CD14-positive monocyte (primary cell): ENCODE measurements at regions not wholly inside any gene's neighbourhood (a gene's known extent, or its start where the extent isn't known, plus 50 kb on each side); places are given as distances from the start of the nearest gene placed in this dataset.
A peak's percentile ranks its signal among the peaks of the same experiment; 100 is the strongest.

Experiments
- DNase-seq, 3 donors: peaks; one replicate each; pipeline ENCODE4 v3.0.0-alpha.2; 2011 to 2022
- H2AFZ ChIP-seq: 2 replicates; pipeline ENCODE4 v1.6.0; 2012; ENCODE audit warnings: mild to moderate bottlenecking, low read depth, low read length, inconsistent platforms; ENCODE audit not compliant: insufficient read depth, poor library complexity, severe bottlenecking
- H3K27ac ChIP-seq, 2 donors: 1 replicate in 1 of 2; 2 replicates in 1 of 2; pipeline ENCODE4 v1.5.1; 2012 to 2013; ENCODE audit warnings: low read length in 2 of 2, control low read depth in 1 of 2, inconsistent platforms in 1 of 2, low read depth in 1 of 2, mild to moderate bottlenecking in 1 of 2
- H3K27me3 ChIP-seq, 2 donors: one replicate each; pipeline versions ENCODE4 v1.6.0 to v1.6.1; 2011 to 2013; ENCODE audit warnings: low read length in 2 of 2; ENCODE audit not compliant: control insufficient read depth in 2 of 2, insufficient read depth in 2 of 2
- H3K36me3 ChIP-seq, 2 donors: replicated peaks in 1 of 2; 1 replicate in 1 of 2; 2 replicates in 1 of 2; pipeline versions ENCODE4 v1.5.1 to v1.6.1; 2012 to 2013; ENCODE audit warnings: low read length in 2 of 2, control low read depth in 1 of 2, inconsistent platforms in 1 of 2, mild to moderate bottlenecking in 1 of 2; ENCODE audit not compliant: insufficient read depth in 2 of 2, control insufficient read depth in 1 of 2
- H3K4me1 ChIP-seq, 2 donors: 1 replicate in 1 of 2; 2 replicates in 1 of 2; pipeline versions ENCODE4 v1.5.1 to v1.6.1; 2012 to 2013; ENCODE audit warnings: low read length in 2 of 2, control low read depth in 1 of 2, inconsistent platforms in 1 of 2, mild to moderate bottlenecking in 1 of 2, moderate library complexity in 1 of 2; ENCODE audit not compliant: insufficient read depth in 2 of 2, control insufficient read depth in 1 of 2
- H3K4me2 ChIP-seq: replicated peaks from 2 replicates; pipeline ENCODE3; 2012; ENCODE audit warnings: low read length, moderate library complexity, mild to moderate bottlenecking; ENCODE audit not compliant: poor library complexity, severe bottlenecking; ENCODE audit errors: extremely low read depth
- H3K4me3 ChIP-seq, 3 experiments: fragments of 200-600 bp in 1 of 3; sonication (generic) in 1 of 3; replicated peaks in 1 of 3; 1 replicate in 2 of 3; 2 replicates in 1 of 3; pipeline ENCODE4 v1.5.1; 2011 to 2013; ENCODE audit warnings: low read length in 3 of 3, mild to moderate bottlenecking in 3 of 3, control low read depth in 2 of 3, low read depth in 2 of 3, inconsistent platforms in 1 of 3, moderate library complexity in 1 of 3
- H3K79me2 ChIP-seq: 2 replicates; pipeline ENCODE4 v1.6.0; 2012; ENCODE audit warnings: mild to moderate bottlenecking, control low read depth, inconsistent platforms, low read length, moderate library complexity; ENCODE audit not compliant: insufficient read depth
- H3K9ac ChIP-seq: 2 replicates; pipeline ENCODE4 v1.6.0; 2017; ENCODE audit warnings: low read length, mild to moderate bottlenecking; ENCODE audit not compliant: insufficient read depth, poor library complexity, severe bottlenecking
- H3K9me3 ChIP-seq, 2 donors: replicated peaks in 1 of 2; 1 replicate in 1 of 2; 2 replicates in 1 of 2; pipeline versions ENCODE4 v1.5.1 to v1.6.1; 2012 to 2013; ENCODE audit warnings: low read length in 2 of 2, control low read depth in 1 of 2; ENCODE audit not compliant: control insufficient read depth in 1 of 2, insufficient read depth in 1 of 2
- H4K20me1 ChIP-seq: 2 replicates; pipeline ENCODE4 v1.6.0; 2012; ENCODE audit warnings: mild to moderate bottlenecking, low read length, control low read depth, moderate library complexity; ENCODE audit not compliant: insufficient read depth
- H3K27ac Mint-ChIP-seq, 7 donors: one replicate each; pipeline ENCODE4 v1.8.0; 2020; ENCODE audit warnings: mild to moderate bottlenecking in 7 of 7, mixed read lengths in 7 of 7, moderate library complexity in 6 of 7, inconsistent platforms in 2 of 7
- H3K27me3 Mint-ChIP-seq, 3 donors: one replicate each; pipeline ENCODE4 v1.8.0; 2021 to 2022; ENCODE audit warnings: low read depth in 3 of 3, mild to moderate bottlenecking in 3 of 3, mixed read lengths in 3 of 3, moderate library complexity in 3 of 3, inconsistent platforms in 1 of 3
- H3K36me3 Mint-ChIP-seq, 2 donors: one replicate each; pipeline ENCODE4 v1.8.0; 2020; ENCODE audit warnings: mixed read lengths in 2 of 2, inconsistent platforms in 1 of 2, mild to moderate bottlenecking in 1 of 2
- H3K4me1 Mint-ChIP-seq: one replicate; pipeline ENCODE4 v1.8.0; 2020; ENCODE audit warnings: mild to moderate bottlenecking, mixed read lengths
- H3K4me3 Mint-ChIP-seq, 2 donors: one replicate each; pipeline ENCODE4 v1.8.0; 2020; ENCODE audit warnings: mild to moderate bottlenecking in 2 of 2, mixed read lengths in 2 of 2, moderate library complexity in 1 of 2
- H3K9me3 Mint-ChIP-seq, 7 donors: one replicate each; pipeline ENCODE4 v1.8.0; 2020 to 2022; ENCODE audit warnings: mixed read lengths in 7 of 7, mild to moderate bottlenecking in 6 of 7, moderate library complexity in 6 of 7, inconsistent platforms in 2 of 7
- WGBS: methylation state at CpG from one replicate; pipeline ENCODE4 v1.1.5; 2013; ENCODE audit warnings: missing lambda C conversion rate; ENCODE audit not compliant: insufficient coverage; 5-methylcytosine and 5-hydroxymethylcytosine counted together
- intact Hi-C, 2 donors: fragments of 100-400 bp; cut with micrococcal nuclease; formaldehyde crosslinking; loops; one replicate each; pipeline versions ENCODE4 v1.15.0 to v1.15.1; 2023
- TF ChIP-seq, protein P1 (sequence below): fragments of 200-600 bp; IDR thresholded peaks from one replicate; pipeline ENCODE4 v1.8.0; 2022; ENCODE audit warnings: antibody characterized with exemption, mild to moderate bottlenecking

DNA sequence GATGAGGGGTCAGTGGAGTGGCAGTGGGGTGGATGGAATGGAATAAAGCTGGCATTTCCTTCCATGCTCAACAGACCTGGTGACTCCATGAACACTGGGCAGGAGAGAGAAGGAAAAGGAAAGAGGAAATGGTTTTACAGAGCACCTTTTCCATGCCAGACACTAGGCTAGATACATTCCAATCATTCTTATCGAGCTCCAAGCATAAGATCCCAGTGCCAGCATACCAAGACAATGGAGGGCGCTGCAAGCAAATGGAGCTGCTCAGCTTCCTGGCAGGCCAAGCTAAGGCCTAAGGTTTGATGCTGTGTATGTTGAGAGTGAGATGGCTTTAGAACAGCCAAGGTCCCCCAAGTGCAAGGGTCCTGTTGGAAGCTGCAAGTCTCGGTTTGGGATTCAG is 113.2 kb downstream of the HSPH1 start:
- Histone ChIP-seq H3K36me3 (no peaks in the 10 kb centered on the region), H3K27me3 (peaks cover 0 to 2% of the 10 kb centered on the region in 2 donors)

DNA sequence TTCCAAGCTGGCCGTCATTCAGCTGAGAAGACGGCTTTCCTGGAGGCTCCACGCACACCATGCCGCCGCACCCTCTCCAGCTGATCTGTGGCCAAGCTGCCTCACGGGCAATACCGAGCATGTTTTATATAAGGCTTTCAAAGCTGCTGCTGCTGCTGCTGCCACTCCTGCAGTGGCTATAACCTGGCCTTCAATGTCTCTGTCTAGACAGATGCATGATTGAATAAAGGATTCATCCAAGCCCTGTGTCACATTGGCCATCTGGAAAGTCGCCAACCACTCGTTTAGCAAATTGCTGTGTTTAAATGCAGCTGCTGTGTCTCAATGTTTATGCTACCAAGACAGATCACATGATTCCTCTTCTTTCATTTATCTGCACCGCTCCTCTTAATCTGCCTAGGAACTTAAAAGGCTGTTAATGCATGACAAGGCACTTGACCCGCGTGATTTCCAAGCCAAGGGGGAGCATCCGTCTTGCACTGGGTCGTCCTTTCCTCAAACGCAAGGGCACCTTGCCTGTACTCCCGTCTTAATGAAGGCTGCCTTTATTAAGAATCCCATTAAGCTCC is 114.3 kb downstream of the TEX26 start:
- Mint-ChIP-seq H3K4me1 (peaks cover 14% of the 10 kb centered on the region), H3K4me3 (no peak overlapping the region), H3K27me3 (peaks cover 17 to 29% (median 22%) of the 10 kb centered on the region in 3 donors), H3K9me3 (peaks cover 0 to 4% (median 0%) of the 10 kb centered on the region in 7 donors), H3K27ac (no peak overlapping the region), H3K36me3 (no peaks in the 10 kb centered on the region)
- Histone ChIP-seq H3K9me3 (no peaks in the 10 kb centered on the region), H3K4me3 (no peak overlapping the region), H3K36me3 (no peaks in the 10 kb centered on the region), H3K79me2 (no peaks in the 10 kb centered on the region), H3K27ac (no peak overlapping the region), H3K4me1 (peaks cover 23 to 36% of the 10 kb centered on the region in 2 donors), H3K4me2 (no peak overlapping the region), H3K9ac (no peak overlapping the region), H4K20me1 (no peaks in the 10 kb centered on the region), H2AFZ (peak overlapping the region; percentile 6), H3K27me3 (peaks cover 3 to 8% of the 10 kb centered on the region in 2 donors)
- TF ChIP-seq, protein P1, sequence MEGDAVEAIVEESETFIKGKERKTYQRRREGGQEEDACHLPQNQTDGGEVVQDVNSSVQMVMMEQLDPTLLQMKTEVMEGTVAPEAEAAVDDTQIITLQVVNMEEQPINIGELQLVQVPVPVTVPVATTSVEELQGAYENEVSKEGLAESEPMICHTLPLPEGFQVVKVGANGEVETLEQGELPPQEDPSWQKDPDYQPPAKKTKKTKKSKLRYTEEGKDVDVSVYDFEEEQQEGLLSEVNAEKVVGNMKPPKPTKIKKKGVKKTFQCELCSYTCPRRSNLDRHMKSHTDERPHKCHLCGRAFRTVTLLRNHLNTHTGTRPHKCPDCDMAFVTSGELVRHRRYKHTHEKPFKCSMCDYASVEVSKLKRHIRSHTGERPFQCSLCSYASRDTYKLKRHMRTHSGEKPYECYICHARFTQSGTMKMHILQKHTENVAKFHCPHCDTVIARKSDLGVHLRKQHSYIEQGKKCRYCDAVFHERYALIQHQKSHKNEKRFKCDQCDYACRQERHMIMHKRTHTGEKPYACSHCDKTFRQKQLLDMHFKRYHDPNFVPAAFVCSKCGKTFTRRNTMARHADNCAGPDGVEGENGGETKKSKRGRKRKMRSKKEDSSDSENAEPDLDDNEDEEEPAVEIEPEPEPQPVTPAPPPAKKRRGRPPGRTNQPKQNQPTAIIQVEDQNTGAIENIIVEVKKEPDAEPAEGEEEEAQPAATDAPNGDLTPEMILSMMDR = no peak
- 76% methylated on average over 16 of the region's 16 CpGs for WGBS
- peak in 2 of 3 donors; percentile 10 for DNase-seq
- intact Hi-C loops = loop anchor here in 1 of 2 donors (10.0 kb wide), 1 partner anchor 172 kb away; no protein-coding TSS in a partner anchor

More for the DNA sequence above, 113.2 kb downstream of the HSPH1 start:
- Mint-ChIP-seq H3K4me3 (no peak overlapping the region), H3K9me3 (no peaks in the 10 kb centered on the region), H3K36me3 (no peaks in the 10 kb centered on the region), H3K27ac (no peak overlapping the region), H3K27me3 (peaks cover 5 to 12% (median 10%) of the 10 kb centered on the region in 3 donors), H3K4me1 (peaks cover 9% of the 10 kb centered on the region)
- Histone ChIP-seq H3K27ac (no peak overlapping the region), H3K4me2 (no peak overlapping the region), H3K9ac (no peak overlapping the region), H4K20me1 (no peaks in the 10 kb centered on the region), H3K9me3 (no peaks in the 10 kb centered on the region), H3K79me2 (no peaks in the 10 kb centered on the region), H3K4me3 (no peak overlapping the region), H2AFZ (no peak overlapping the region), H3K4me1 (peaks cover 19 to 31% of the 10 kb centered on the region in 2 donors)
- TF ChIP-seq, protein P1 = no peak
- DNase-seq = no peak
- intact Hi-C loops = loop anchor here in 1 of 2 donors (10.0 kb wide), 1 partner anchor 174 kb away; no protein-coding TSS in a partner anchor
- WGBS = 83% methylated on average over 2 of the region's 3 CpGs
